Activated CD4-positive, alpha-beta T cell treated with anti-CD3 and anti-CD28 coated beads for 48 hours (primary cell): ENCODE measurements at regions not wholly inside any gene's neighbourhood (a gene's known extent, or its start where the extent isn't known, plus 50 kb on each side); places are given as distances from the start of the nearest gene placed in this dataset.

ENCODE experiments used
- DNase-seq: peaks from one replicate; pipeline ENCODE4 v3.0.0-alpha.2; 2020

DNA sequence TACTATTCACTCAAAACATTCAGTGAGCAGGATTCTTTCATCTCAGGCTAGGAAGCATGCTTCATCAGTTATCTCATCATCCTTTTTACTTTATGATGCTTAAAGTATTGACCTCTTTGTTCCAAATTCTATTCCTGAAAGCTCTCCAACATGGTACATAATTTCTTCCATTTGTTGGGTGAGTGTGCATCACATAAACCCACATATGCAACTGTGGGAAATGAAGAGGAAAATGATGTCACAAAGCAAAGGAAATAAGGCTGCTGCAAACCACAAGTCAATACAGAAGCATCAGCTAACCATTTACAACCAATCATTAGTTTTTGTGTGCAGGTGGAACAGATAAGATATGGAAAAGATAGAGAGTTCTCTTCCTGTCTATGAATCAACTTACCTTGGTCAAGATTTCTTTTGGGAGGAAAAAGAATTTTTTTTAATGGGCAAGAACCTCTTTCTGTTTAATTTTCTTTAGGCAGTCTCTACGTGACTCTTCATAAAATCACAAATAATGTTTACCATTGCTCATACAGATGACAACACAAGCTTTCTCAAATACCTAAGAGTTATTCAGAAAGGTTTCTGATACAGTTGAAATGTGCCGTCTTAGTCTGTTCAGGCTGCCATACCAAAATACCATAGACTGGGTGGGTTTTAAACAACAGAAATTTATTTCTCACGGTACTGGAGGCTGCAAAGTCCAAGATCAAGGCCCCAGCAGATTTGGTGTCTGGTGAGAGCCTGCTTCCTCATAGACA is 259.9 kb downstream of the ADGRG6 start:
- no peak for DNase-seq

- DNase-seq: no peak
Measured at GRCh38 chr6:142562865-142563264, 261.1 kb downstream of the ADGRG6 start.

DNA sequence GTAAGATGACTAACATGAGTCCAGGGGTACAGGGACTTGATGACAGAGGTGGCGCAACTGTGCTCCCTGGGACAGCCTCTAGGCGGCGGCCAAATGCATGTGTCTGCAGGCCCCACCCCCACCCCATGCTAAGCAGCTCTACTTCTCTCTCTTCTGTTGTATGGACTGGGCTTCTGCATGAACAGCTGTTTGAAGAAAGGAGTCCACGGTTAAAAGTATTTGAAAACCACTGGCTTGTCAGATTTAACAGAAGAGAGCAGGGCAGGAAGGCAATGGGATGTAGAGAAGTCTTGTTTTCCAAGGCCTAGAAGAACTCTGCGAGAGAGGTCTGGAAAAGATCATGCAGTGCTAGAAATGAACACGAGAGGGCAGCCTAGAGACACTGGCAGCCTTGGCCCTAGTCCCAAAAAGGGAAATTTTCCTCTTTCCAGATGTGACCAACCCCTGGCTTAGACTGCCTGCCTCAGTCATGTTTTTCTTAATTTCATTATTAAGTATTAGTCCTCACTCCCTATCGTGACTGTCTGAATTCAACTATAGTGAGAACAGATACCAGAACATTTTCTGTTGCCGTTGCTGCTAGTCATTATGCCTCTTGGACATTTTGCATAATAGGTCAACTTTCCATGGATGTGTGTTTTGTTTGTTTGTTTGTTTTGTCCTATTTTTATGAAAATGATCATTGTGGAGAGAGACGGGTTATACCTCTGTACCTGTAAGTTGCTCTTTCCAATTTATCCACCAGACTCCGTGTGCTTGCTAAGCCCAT is 265.0 kb downstream of the ADGRG6 start:
- peak; percentile 73 for DNase-seq

DNA sequence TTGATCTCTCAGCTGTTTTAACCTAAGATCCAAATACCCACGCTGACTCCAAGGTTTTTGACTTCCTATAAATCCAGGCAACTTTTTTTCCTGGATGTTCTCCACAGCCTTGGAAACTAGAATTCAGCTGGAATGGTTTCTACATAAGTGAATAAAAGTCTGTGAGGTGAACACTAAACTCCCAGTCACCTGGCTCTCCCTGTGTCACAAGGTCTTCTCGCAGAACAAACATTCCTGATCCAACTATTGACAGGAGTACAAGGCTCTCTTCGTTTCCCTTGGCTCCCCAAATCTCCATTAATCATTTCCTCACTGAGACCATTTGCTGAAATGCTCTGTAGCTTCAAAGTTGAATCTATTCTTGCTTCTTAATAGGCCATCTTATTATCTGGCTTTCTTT is 265.7 kb downstream of the ADGRG6 start:
- no peak for DNase-seq

- no peak for DNase-seq
Measured at GRCh38 chr6:142568857-142569597, 267.2 kb downstream of the ADGRG6 start.

DNA sequence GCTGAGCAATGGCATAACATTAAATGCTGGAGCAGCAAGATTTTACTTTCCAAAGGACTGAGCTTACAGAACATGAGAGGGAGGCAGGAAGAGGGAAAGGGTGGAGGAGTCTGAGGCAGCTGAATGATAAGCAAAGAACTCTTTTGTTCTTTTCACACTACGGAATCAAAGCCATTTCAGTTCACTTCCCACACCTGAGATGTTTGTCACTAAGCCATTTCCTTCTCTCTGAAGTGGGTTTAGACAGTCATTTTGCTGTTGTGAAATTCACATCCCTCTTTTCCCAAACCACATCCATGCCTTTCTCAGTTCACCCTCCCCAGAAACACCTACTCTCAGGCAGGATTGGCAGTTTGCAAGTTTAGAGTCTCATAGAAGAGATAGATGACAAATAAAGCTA is 267.9 kb downstream of the ADGRG6 start:
- DNase-seq: no peak

DNA sequence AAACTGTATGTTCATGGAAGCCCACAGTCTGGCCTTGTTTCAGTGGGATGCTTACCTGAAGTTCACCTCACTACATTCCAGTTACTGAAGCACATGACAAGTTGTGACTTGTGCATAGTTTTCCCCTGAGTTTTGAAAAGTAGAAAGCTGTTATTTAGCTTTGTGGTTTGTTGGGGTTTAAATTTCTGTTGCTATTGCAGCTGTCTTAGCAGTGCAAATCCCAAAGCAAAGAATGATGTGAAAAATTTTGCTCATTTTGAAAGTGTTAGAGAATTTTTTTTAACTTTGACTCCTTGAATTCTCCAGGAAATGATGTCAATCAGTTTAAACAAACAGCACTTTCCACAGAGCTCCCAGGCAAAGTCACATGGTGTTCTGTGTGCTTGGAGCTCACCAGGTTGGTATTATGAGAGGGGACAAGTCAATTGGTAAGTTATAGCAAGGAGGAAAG is 268.4 kb downstream of the ADGRG6 start:
- DNase-seq: no peak

DNA sequence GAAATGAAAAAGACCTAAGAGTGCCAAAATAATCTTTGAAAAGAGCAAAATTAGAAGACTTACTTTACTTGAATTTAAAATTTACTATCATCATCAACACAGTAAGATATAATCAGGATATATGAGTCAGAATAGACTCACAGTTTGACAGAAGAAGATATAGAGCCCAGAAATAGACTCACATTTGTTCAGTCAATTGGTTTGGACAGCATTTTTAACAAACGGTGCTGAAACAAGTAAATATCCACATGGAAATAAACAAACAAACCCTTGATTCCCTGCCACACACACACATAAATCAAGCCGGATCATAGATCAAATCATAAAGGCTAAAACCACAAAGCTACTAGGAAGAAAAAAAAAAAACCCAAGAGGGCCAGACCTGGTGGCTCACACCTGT is 291.1 kb downstream of the ADGRG6 start:
- no peak for DNase-seq

DNA sequence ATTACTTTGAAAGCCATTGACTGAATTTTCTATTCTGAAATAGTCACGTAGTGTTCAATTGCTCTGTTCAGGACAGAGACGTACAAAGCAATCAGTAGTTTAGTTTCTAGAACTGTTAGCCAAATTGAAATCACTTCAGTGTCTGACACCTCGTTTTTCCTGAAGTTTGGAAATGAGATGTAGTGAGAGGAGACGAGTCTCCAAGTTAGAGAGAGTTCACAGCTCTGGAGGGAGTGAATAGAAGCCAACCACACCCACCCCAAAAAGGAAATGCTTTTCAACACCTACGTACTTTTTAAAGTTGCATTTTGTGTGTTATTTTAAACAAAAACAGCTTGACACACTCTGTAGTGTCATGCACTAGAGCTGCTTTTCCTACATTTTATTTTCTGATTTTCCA is 296.0 kb downstream of the ADGRG6 start:
- no peak for DNase-seq

DNA sequence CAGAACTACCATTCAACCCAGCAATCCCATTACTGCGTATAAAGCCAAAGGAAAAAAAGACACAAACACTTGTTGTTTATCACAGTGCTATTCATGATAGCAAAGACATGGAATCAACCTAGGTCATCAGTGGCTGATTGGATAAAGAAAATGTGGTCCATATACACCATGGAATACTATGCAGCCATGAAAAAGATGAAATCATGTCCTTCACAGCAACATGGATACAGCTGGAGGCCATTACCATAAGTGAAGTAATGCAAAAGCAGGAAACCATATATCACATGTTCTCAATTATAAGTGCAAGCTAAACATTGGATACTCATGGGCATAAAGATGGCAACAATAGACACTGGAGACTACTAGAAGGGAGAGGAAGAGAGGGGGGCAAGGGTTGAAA is 299.6 kb downstream of the ADGRG6 start:
- DNase-seq: no peak

DNA sequence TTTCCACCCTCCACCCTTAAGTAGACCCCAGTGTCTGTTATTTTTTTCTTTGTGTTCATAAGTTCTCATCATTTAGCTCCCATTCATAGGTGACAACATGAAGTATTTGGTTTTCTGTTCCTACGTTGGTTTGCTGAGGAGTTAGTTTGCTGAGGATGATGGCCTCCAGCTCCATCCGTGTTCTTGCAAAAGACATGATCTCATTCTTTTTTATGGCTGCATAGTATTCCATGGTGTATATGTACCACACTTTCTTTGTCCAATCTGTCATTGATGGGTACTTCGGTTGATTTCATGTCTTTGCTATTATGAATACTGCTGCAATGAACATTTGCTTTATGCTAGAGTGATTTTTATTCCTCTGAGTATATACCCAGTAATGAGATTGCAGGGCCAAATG is 301.2 kb downstream of the ADGRG6 start:
- no peak for DNase-seq

- DNase-seq: no peak
Measured at GRCh38 chr6:142605922-142606485, 304.2 kb downstream of the ADGRG6 start.

GRCh38 chr6:142612956-142613355 is 311.1 kb downstream of the ADGRG6 start:
- no peak for DNase-seq

GRCh38 chr6:142613981-142614380 is 312.2 kb downstream of the ADGRG6 start:
- DNase-seq: no peak

- DNase-seq: no peak
Measured at GRCh38 chr6:142617158-142617557, 315.4 kb downstream of the ADGRG6 start.

- DNase-seq: no peak
Measured at GRCh38 chr6:142621822-142622221, 320.0 kb downstream of the ADGRG6 start.

DNA sequence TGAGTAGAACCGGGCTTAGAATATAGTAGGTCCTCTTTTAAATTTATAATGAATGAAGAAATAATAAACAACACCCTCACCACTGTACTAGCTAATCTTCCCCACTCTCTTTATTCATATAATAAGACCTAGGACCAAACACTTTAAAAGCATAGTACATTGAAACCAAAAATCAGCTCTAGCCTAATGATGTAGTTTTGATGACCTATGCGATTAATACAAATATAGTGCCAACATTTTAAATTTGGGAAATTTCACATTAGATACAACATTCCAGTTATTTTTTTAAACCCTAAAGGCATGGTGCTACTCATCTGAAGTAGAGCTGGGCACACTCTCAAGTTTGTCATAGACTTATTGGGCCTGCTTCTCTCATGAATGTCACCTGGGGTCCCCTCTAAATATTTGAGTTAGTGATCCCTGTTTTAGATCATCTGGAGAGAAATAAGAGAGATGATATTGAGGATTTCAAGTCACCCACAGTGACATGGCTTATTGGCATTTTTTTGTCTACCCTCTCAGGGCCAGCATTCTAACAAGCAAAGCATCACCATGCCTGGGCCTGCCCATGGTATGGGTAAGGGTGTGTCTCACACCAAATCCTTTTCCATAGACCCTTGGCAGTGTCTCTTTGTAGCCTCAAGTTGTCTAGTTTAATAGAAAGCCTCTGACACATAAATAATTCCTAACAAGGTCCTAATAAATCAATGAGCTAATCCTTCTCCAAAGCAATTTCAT is 319.8 kb downstream of the HIVEP2 start:
- no peak for DNase-seq

- DNase-seq: no peak
Measured at GRCh38 chr6:142627474-142627873, 317.5 kb downstream of the HIVEP2 start.

DNA sequence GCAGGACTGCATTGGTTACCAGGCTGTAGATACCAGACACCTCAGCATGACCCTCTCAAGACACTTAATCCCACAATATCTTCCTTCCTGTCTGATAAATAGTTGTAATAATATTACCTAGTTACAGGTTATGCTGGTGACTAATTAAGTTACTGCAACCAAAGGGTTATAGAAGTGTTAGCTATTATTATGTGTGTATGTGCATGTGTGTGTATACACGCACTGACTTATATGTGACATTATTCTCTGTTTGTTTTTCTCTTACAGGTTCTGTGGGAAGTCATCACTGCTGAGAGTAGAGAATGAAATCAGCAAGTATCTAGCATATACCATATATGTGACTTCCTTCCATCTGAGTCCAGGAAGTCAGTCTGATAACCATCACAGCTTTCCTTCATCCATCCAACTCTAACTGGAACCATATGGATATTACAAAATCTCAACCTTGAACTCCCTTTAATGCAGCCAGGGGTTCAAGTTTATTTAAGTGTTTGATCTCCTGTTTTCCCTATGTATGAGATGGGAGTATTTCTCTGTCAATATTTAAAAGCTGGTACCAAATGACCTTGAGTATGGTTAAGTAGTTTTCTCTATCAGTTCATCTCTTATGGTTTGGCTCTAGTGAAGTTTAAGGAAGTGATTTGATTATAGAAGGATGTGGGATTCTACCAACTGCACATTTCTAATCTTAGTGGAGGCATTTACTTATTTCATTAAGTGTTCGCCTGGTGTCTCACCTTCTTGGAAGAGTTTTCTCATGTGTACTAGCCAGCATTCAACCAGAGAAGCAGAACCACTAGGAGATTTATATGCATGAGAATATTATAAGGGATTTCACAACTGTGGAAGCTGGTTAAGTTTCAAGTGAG is 313.2 kb downstream of the HIVEP2 start:
- no peak for DNase-seq

- no peak for DNase-seq
Measured at GRCh38 chr6:142633317-142633716, 311.7 kb downstream of the HIVEP2 start.

- no peak for DNase-seq
Measured at GRCh38 chr6:142635130-142635529, 309.8 kb downstream of the HIVEP2 start.
